H1 (cell line): ENCODE measurements at regions not wholly inside any gene's neighbourhood (a gene's known extent, or its start where the extent isn't known, plus 50 kb on each side); places are given as distances from the start of the nearest gene placed in this dataset.

Source experiments
- CTCF ChIA-PET: fragments of 300-600 bp; sonication (Branson Sonifier 250); formaldehyde crosslinking; loops from one replicate; lab custom pipeline; 2021; ENCODE audit not compliant: partially characterized antibody; lab: Charles Lee
- POLR2A ChIA-PET: fragments of 300-600 bp; sonication (Branson Sonifier 250); formaldehyde crosslinking; loops from one replicate; lab custom pipeline; 2021; ENCODE audit warnings: inconsistent platforms; ENCODE audit not compliant: partially characterized antibody; lab: Charles Lee
- DNase-seq, 2 experiments: peaks; one replicate each; pipeline versions ENCODE4 v3.0.0 to v3.0.0-alpha.2; 2010 to 2022; ENCODE audit warnings: low spot score in 2 of 2, low read depth in 1 of 2, mixed read lengths in 1 of 2
- FAIRE-seq: peaks from 2 replicates; lab custom pipeline; 2011; peaks lifted over from hg19 to GRCh38; lab: Jason Lieb, UNC
- H2AFZ ChIP-seq: 2 replicates; pipeline ENCODE4 v1.8.1; 2012; ENCODE audit warnings: low read length, inconsistent platforms
- H2AK5ac ChIP-seq: 2 replicates; pipeline ENCODE4 v1.6.1; 2013; ENCODE audit warnings: low read depth, low read length
- H2BK120ac ChIP-seq: replicated peaks from 2 replicates; pipeline ENCODE3; 2013; ENCODE audit warnings: low read depth, low read length, inconsistent platforms
- H2BK12ac ChIP-seq: 2 replicates; pipeline ENCODE4 v1.6.1; 2013; ENCODE audit warnings: low read depth, low read length
- H2BK15ac ChIP-seq: 2 replicates; pipeline ENCODE4 v1.6.1; 2013; ENCODE audit warnings: low read length
- H2BK20ac ChIP-seq: 2 replicates; pipeline ENCODE4 v1.6.1; 2013; ENCODE audit warnings: low read length
- H2BK5ac ChIP-seq: 2 replicates; pipeline ENCODE4 v1.6.1; 2013; ENCODE audit warnings: low read depth, low read length
- H3K14ac ChIP-seq: 2 replicates; pipeline ENCODE4 v1.6.1; 2013; ENCODE audit warnings: inconsistent platforms; ENCODE audit not compliant: insufficient read length
- H3K18ac ChIP-seq: 2 replicates; pipeline ENCODE4 v1.6.1; 2013; ENCODE audit warnings: low read length; ENCODE audit errors: extremely low read depth
- H3K23ac ChIP-seq: 2 replicates; pipeline ENCODE4 v1.6.1; 2013; ENCODE audit warnings: inconsistent platforms; ENCODE audit not compliant: insufficient read length
- H3K23me2 ChIP-seq: 2 replicates; pipeline ENCODE4 v1.6.1; 2013; ENCODE audit warnings: low read depth, low read length
- H3K27ac ChIP-seq: 2 replicates; pipeline ENCODE4 v1.6.1; 2011; ENCODE audit warnings: low read depth, low read length, inconsistent platforms
- H3K27me3 ChIP-seq, 4 experiments: replicated peaks in 1 of 4; 1 replicate in 1 of 4; 2 replicates in 3 of 4; pipeline versions ENCODE4 v1.6.1 to v1.8.1; 2011 to 2013; ENCODE audit warnings: low read length in 3 of 4, mild to moderate bottlenecking in 3 of 4, inconsistent platforms in 2 of 4, mixed read lengths in 2 of 4, moderate library complexity in 1 of 4; ENCODE audit not compliant: control insufficient read depth in 3 of 4, insufficient read depth in 3 of 4; ENCODE audit errors: extremely low read depth in 1 of 4
- H3K36me3 ChIP-seq, 4 experiments: 2 replicates each; pipeline versions ENCODE4 v1.6.1 to v1.8.1; 2011 to 2013; ENCODE audit warnings: mild to moderate bottlenecking in 4 of 4, low read length in 3 of 4, moderate library complexity in 2 of 4, control low read depth in 1 of 4, inconsistent platforms in 1 of 4; ENCODE audit not compliant: insufficient read depth in 4 of 4, control insufficient read depth in 2 of 4
- H3K4ac ChIP-seq: replicated peaks from 2 replicates; pipeline ENCODE3; 2013; ENCODE audit warnings: low read length, low read depth, mixed read lengths, inconsistent platforms; ENCODE audit not compliant: insufficient read length
- H3K4me1 ChIP-seq, 4 experiments: replicated peaks in 1 of 4; 1 replicate in 1 of 4; 2 replicates in 3 of 4; pipeline versions ENCODE4 v1.6.1 to v1.8.1; 2011 to 2013; ENCODE audit warnings: low read length in 3 of 4, inconsistent platforms in 2 of 4, mixed read lengths in 1 of 4; ENCODE audit not compliant: insufficient read depth in 4 of 4, control insufficient read depth in 3 of 4
- H3K4me2 ChIP-seq, 2 experiments: 2 replicates each; pipeline versions ENCODE4 v1.6.1 to v1.8.1; 2011 to 2013; ENCODE audit warnings: low read depth in 2 of 2, low read length in 2 of 2, control low read depth in 1 of 2, inconsistent platforms in 1 of 2, mild to moderate bottlenecking in 1 of 2; ENCODE audit not compliant: insufficient read depth in 1 of 2
- H3K4me3 ChIP-seq, 4 experiments: fragments of 200-600, 300-600 bp in 1 of 4; sonication (generic), shearing (Covaris generic), sonication (Bioruptor Twin) in 1 of 4; 2 replicates each; pipeline versions ENCODE4 v1.5.1 to v1.8.1; 2011 to 2016; ENCODE audit warnings: low read length in 4 of 4, low read depth in 3 of 4, control low read depth in 2 of 4, inconsistent platforms in 2 of 4, mild to moderate bottlenecking in 2 of 4, mixed read lengths in 1 of 4, moderate library complexity in 1 of 4; ENCODE audit not compliant: insufficient read depth in 2 of 4; ENCODE audit errors: extremely low read depth in 1 of 4
- H3K56ac ChIP-seq: replicated peaks from 2 replicates; pipeline ENCODE3; 2013; ENCODE audit warnings: low read depth, mild to moderate bottlenecking, mixed read lengths, low read length, inconsistent platforms; ENCODE audit not compliant: insufficient read length
- H3K79me1 ChIP-seq: 2 replicates; pipeline ENCODE4 v1.6.1; 2013; ENCODE audit warnings: low read depth, low read length, control low read depth
- H3K79me2 ChIP-seq, 2 experiments: 2 replicates each; pipeline versions ENCODE4 v1.6.1 to v1.8.1; 2012 to 2013; ENCODE audit warnings: low read length in 2 of 2, mild to moderate bottlenecking in 2 of 2, inconsistent platforms in 1 of 2; ENCODE audit not compliant: insufficient read depth in 2 of 2, control insufficient read depth in 1 of 2
- H3K9ac ChIP-seq, 4 experiments: replicated peaks in 1 of 4; 1 replicate in 1 of 4; 2 replicates in 3 of 4; pipeline versions ENCODE4 v1.6.1 to v1.8.1; 2011 to 2013; ENCODE audit warnings: low read depth in 3 of 4, low read length in 3 of 4, control low read depth in 2 of 4, mild to moderate bottlenecking in 2 of 4, moderate library complexity in 2 of 4, inconsistent platforms in 1 of 4; ENCODE audit errors: extremely low read depth in 1 of 4
- H3K9me3 ChIP-seq, 2 experiments: 2 replicates each; pipeline versions ENCODE4 v1.6.1 to v1.8.1; 2012 to 2013; ENCODE audit warnings: mild to moderate bottlenecking in 2 of 2, moderate library complexity in 2 of 2, control low read depth in 1 of 2, inconsistent platforms in 1 of 2, low read depth in 1 of 2, low read length in 1 of 2, mixed read lengths in 1 of 2; ENCODE audit not compliant: insufficient read depth in 2 of 2
- H4K20me1 ChIP-seq, 2 experiments: replicated peaks in 1 of 2; 2 replicates each; pipeline versions ENCODE3 to v1.8.1; 2011 to 2013; ENCODE audit warnings: inconsistent platforms in 2 of 2, low read length in 2 of 2, mild to moderate bottlenecking in 1 of 2; ENCODE audit not compliant: insufficient read depth in 2 of 2, control insufficient read depth in 1 of 2
- H4K5ac ChIP-seq: 2 replicates; pipeline ENCODE4 v1.6.1; 2013; ENCODE audit warnings: low read length, low read depth, mixed read lengths, inconsistent platforms; ENCODE audit not compliant: insufficient read length
- H4K8ac ChIP-seq: 2 replicates; pipeline ENCODE4 v1.8.0; 2013; ENCODE audit warnings: mild to moderate bottlenecking, moderate library complexity, low read length, inconsistent platforms; ENCODE audit not compliant: insufficient read depth; ENCODE audit errors: extremely low read depth
- H4K91ac ChIP-seq: replicated peaks from 2 replicates; pipeline ENCODE3; 2013; ENCODE audit warnings: low read length, mixed read lengths, inconsistent platforms; ENCODE audit not compliant: insufficient read length
- EGR1 ChIP-seq: IDR thresholded peaks from 2 replicates; pipeline ENCODE4 v1.6.1; 2011; ENCODE audit warnings: low read depth, low read length, borderline replicate concordance
- EZH2 ChIP-seq: fragments of 200-600 bp; sonication (generic); IDR thresholded peaks from 2 replicates; pipeline ENCODE4 v1.7.1; 2012; ENCODE audit warnings: low read depth, mild to moderate bottlenecking, moderate library complexity, low read length, inconsistent platforms; ENCODE audit not compliant: severe bottlenecking
- GABPA ChIP-seq: IDR thresholded peaks from 2 replicates; pipeline ENCODE4 v1.6.1; 2011; ENCODE audit warnings: mild to moderate bottlenecking, low read length, moderate library complexity, borderline replicate concordance; ENCODE audit not compliant: insufficient read depth
- GTF2F1 ChIP-seq: IDR thresholded peaks from 2 replicates; pipeline ENCODE4 v1.6.1; 2012; ENCODE audit warnings: low read depth, low read length, improper control_type of control experiment, borderline replicate concordance
- KDM5A ChIP-seq: fragments of 200-600 bp; IDR thresholded peaks from 2 replicates; pipeline ENCODE4 v1.7.1; 2012; ENCODE audit warnings: mild to moderate bottlenecking, low read length, inconsistent platforms, mixed read lengths
- PHF8 ChIP-seq: fragments of 200-600 bp; sonication (generic); conservative IDR thresholded peaks from 2 replicates; pipeline ENCODE4 v1.7.1; 2012; ENCODE audit warnings: low read depth, mild to moderate bottlenecking, inconsistent platforms, low read length, moderate library complexity
- SIX5 ChIP-seq: IDR thresholded peaks from 2 replicates; pipeline ENCODE4 v1.6.1; 2011; ENCODE audit warnings: mild to moderate bottlenecking, low read depth, low read length
- ZNF274 ChIP-seq: IDR thresholded peaks from 2 replicates; pipeline ENCODE4 v1.7.0; 2012; ENCODE audit warnings: low read length, borderline replicate concordance; ENCODE audit errors: extremely low read depth
- WGBS, 2 experiments: shearing (Covaris generic) in 1 of 2; methylation state at CpG; one replicate each; pipeline versions ENCODE4 v1.1.6 to v1.1.7; 2013 to 2015; ENCODE audit warnings: low lambda C conversion rate in 2 of 2, mixed read lengths in 2 of 2, inconsistent platforms in 1 of 2, low coverage in 1 of 2, missing lambda C conversion rate in 1 of 2; ENCODE audit not compliant: insufficient replicate concordance in 2 of 2, insufficient coverage in 1 of 2, insufficient read length in 1 of 2; ENCODE audit errors: extremely low coverage in 1 of 2, missing lambda C conversion rate in 1 of 2; 5-methylcytosine and 5-hydroxymethylcytosine counted together
- TF ChIP-seq, protein P1 (sequence below): IDR thresholded peaks from 2 replicates; pipeline ENCODE4 v1.6.1; 2011; ENCODE audit warnings: low read depth, mild to moderate bottlenecking, low read length; ENCODE audit not compliant: insufficient read depth

GRCh38 chr3:64414043-64414442 lies 188.8 kb upstream of the PRICKLE2 start:
- TF ChIP-seq EZH2 (no peak), PHF8 (no peak), KDM5A (no peak), GABPA (no peak), SIX5 (no peak), EGR1 (no peak), GTF2F1 (no peak), ZNF274 (no peak)
- TF ChIP-seq, protein P1, sequence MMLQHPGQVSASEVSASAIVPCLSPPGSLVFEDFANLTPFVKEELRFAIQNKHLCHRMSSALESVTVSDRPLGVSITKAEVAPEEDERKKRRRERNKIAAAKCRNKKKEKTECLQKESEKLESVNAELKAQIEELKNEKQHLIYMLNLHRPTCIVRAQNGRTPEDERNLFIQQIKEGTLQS, result no peak
- TF ChIP-seq, all 59 proteins: peak for 0

More at GRCh38 chr3:64414043-64414442, 188.8 kb upstream of the PRICKLE2 start:
- H3K9ac ChIP-seq, result no peak overlapping the region
- WGBS, 2 experiments, result 85 to 100% methylated on average over 1 to 7 of the region's 7 CpGs
- H2BK20ac ChIP-seq, result no peak overlapping the region
- H4K91ac ChIP-seq, result no peak overlapping the region
- no peak overlapping the region for H2BK12ac ChIP-seq
- no peaks in the 10 kb centered on the region for H3K27me3 ChIP-seq
- no peaks in the 10 kb centered on the region for H3K9me3 ChIP-seq
- H3K79me1 ChIP-seq, result no peaks in the 10 kb centered on the region
- no peak overlapping the region for H2AK5ac ChIP-seq
- H2AFZ ChIP-seq, result no peak overlapping the region
- no peak overlapping the region for H3K14ac ChIP-seq
- H3K4ac ChIP-seq, result no peak overlapping the region
- no peak overlapping the region for H3K4me2 ChIP-seq
- CTCF ChIA-PET, result interaction anchor here (1.3 to 1.4 kb wide), 2 partner anchors 18 to 50 kb away, joined by 3 to 4 read pairs; no protein-coding TSS in a partner anchor
- no peak overlapping the region for H4K8ac ChIP-seq
- FAIRE-seq, result no peak
- H3K27ac ChIP-seq, result no peak overlapping the region
- H3K56ac ChIP-seq, result no peak overlapping the region
- H3K23me2 ChIP-seq, result no peaks in the 10 kb centered on the region; the same call in 1 of the 2 replicates
- H4K20me1 ChIP-seq, result no peaks in the 10 kb centered on the region
- H2BK5ac ChIP-seq, result no peak overlapping the region
- H3K23ac ChIP-seq, result no peak overlapping the region
- no peak overlapping the region for H2BK120ac ChIP-seq
- DNase-seq, result no peak
- H4K5ac ChIP-seq, result no peak overlapping the region
- H3K36me3 ChIP-seq, result no peaks in the 10 kb centered on the region
- POLR2A ChIA-PET, result no interaction called here
- no peak overlapping the region for H2BK15ac ChIP-seq
- H3K4me3 ChIP-seq, result no peak overlapping the region
- H3K4me1 ChIP-seq, result no peaks in the 10 kb centered on the region; a peak in 1 of 7 replicates
- H3K18ac ChIP-seq, result no peak overlapping the region
- H3K79me2 ChIP-seq, result no peaks in the 10 kb centered on the region
